SKM-1 treated with dmso at 0.1 percent for 144 hours (cell line): ENCODE measurements at regions not wholly inside any gene's neighbourhood (a gene's known extent, or its start where the extent isn't known, plus 50 kb on each side); places are given as distances from the start of the nearest gene placed in this dataset.

Experiments used
- DNase-seq: peaks from one replicate; lab custom pipeline; 2025; ENCODE audit not compliant: unreplicated experiment; lab: John Stamatoyannopoulos, UW

DNA sequence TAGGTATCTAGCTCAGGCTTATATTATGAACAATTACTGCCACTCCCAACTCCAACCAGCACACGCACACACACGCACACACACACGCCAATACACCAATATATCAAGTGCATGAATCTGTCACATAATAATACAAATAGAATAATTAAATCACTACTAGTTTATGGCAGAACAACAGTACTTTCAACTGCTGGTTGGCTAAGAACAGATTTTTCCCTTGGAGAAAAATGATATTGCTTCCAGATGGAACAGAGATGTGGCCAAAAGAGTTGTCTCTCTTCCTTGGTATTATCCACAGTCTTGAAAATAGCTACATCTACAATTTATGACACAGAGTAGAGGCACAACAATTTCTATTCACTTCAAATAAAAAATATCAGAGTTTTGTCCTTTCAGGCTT lies 538.3 kb upstream of the FAT3 start:
- DNase-seq: no peak

DNA sequence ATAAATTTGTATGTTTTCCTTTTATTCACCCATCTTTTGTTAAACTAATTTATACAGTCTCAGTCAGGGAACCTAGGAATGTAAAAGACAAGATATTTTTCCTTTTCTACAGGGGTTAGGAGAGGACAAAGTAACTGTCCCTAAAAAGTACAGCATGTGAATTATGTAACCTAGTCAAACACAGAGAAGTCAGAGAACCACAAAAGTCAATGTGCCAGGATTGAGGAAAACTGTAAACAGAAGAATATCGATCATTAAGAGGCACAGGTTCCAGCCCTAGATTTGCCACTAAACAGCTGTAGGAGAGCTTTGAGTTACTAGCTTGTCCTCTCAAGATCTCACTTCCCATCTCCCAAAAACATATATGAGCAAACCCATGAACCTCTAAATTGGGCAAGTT lies 550.9 kb upstream of the FAT3 start:
- DNase-seq: no peak

DNA sequence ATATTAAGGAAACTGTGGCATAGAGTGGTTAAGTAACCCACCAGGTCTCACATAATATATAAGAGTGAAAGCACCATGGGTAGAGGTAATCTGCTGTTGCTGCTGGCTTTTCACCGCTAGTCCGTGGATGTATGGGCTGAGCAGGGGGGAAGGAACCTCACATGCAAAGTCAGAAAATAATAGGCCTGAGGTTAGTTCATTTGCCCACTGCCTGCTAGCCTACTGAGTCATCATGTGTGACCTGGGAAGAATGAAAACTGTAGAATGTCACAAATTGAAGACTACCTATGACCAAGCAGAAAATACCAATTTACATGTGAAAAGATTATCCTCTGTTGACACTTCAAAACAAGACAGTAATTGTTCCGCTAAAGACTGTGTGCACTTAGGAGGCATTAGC lies 560.1 kb upstream of the FAT3 start:
- DNase-seq: no peak

DNA sequence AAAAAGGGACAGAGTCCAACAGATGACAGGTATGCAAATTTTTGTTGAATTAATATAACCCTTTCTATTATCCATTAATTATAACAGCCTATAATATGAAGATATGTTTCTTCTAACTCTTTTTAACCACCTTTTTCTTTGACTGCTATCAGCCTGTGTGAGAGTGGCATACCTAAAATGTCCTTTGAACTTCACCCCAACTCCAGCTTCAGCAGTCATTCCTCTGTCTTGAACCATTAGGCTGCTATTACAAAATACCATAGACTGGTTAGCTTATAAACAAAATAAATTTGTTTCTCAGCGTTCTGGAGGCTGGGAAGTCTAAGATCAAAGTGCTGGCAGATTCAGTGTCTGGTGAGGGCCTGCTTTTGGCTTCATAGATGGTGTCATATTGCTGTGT lies 564.6 kb upstream of the FAT3 start:
- no peak for DNase-seq

DNA sequence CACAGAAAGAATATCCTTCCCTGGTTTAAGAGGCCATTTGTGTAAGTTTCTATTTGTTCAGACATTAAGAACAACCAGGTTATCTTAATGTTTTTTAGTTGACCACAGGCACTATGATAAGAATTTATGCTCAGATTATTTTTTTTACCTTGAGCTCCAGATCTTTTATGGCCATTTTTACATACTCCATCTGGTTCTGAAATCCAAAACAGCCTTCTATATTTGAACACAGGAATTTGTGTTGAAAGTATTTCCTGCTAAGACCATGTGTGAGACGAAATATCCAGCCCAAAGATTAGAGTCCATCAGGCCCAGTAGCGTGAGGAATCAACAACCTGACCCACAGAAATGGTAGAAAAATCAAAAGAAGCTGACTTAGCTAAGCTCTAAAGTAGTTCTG lies 569.9 kb upstream of the FAT3 start:
- no peak for DNase-seq

DNA sequence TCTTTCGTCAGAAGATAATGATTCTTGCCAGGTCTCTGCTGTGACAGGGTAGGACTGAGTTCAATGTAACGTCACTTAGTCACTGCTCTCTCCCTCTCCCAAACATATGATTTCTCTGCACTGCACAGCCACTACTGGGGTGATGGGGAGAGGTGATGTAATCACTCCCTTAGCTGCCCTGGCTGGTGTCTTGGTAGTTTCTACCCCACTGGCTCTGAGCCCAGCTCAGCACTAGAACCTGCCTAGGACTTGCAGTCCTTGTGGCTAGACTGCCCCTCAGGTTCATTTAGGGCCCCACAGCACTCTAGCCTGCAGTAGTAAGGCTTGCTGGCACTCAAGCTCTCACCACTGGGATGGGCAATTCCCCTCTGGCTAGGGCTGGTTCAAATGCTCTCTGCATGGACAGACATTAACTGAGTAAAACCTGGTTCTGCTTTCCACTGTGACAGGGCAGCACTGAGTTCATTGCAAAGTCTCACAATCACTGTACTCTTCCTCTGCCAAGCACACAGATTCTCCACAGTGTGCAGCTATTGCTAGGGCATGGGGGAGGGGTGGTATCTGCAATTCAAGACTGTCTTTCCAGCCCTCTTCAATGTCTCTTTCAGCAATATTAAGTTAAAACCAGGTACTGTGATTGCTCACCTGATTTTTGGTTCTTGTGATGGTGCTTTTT lies 571.4 kb upstream of the FAT3 start:
- no peak for DNase-seq

DNA sequence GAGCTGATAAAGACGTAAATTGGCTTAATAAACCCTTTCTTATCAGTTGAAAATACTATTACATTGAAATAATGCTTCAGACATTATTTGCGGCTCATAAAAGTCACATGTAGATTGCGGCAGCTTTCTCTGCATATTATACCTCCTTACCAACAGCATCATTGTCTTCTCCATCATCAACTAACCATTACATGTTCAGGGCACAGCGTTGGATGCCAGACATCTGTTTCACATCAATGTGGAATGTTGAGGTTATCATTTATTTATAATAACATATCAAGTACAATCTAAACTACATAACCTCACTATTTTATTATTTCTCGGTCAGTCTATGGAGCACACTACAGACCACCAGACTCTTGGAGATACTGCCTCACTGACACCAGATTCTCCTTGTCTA lies 573.8 kb upstream of the FAT3 start:
- no peak for DNase-seq

DNA sequence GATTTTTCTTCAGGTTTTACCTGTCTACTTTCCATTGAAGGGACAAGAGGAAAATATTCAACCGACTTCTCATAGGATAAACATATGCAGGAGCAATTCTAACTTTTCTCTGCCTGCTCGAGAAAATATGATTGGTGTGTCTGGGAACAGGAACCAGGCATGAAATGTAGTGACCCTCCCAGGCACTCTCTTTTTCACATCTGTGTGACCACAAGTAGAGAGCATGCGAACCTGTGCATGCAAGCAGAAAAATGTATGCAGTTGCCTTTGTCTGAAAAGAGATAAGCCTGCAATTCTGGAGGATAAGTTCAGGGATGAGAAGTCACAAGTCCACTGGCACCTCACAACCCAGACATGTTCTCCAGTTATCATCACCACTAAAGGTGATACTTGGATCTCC lies 583.5 kb upstream of the FAT3 start:
- no peak for DNase-seq

DNA sequence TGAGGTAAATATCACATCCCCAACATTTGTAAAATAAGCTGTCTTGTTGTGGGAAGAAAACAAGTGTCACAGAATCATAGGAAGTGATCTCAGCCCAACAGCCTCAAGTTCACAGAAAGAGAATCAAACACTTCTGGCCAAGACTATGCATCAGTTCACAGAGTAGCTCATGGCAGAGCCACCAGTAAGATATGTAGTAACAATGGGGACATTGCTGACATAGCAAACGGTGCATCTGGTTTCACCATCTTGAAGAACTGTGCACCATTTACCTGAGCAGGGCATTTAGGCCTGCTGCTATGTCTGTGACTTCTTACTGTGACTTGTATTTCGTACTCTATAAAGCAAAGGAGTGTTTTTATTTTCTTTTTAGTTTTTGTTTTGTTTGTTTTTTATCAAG lies 585.3 kb upstream of the FAT3 start:
- DNase-seq: no peak

DNA sequence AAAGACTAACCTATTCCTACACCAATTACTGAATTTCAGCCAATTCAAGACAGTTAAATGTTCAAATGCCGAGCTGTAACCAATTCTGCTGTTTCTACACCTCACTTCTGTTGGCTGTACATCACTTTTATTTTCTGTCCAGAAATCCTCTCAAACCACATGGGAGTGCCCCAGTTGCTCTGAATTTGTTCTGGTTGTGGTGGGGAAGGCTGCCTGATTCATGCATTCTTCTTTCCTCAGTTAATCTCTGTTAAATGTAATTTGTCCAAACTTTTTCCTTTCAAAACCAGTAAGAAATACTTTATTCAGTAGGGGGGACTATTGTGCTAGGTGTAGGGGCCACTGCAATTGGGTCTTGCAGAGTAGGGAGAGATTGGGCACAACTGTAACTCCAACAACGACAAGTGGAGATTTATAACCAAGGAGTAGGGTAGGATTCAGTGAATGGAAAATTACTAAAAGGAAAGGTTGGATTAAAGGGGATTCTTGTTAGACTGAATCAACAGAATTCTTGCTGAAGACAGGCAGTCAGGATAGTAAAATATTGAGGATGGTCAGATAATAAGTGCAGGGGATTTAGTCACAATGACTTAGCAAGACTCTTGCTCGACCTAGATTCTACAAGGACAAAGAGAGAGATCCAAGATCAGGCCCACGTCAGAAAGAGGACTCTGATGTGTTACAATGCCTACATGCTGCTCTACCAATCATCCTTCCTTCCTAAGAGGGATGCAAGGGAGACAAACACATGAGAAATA lies 593.5 kb upstream of the FAT3 start:
- no peak for DNase-seq

DNA sequence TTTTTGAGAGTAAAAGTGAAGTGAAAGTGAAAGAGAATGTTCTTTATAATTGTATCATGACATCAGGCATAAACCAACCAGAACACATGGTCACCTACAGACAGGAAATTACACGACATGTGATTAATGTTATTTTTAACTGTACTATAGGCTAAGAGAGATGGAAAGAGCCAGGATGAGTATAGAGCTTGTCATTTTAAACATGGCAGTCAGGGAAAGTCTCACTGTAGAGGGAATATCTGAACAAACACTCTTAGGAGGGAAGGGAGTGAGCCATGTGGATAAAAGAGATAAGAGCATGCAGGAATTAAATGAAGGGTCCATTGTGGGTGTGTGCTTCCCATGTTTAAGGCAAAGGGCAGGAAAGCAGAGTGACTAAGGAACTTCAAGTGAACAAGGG lies 599.1 kb upstream of the FAT3 start:
- no peak for DNase-seq

DNA sequence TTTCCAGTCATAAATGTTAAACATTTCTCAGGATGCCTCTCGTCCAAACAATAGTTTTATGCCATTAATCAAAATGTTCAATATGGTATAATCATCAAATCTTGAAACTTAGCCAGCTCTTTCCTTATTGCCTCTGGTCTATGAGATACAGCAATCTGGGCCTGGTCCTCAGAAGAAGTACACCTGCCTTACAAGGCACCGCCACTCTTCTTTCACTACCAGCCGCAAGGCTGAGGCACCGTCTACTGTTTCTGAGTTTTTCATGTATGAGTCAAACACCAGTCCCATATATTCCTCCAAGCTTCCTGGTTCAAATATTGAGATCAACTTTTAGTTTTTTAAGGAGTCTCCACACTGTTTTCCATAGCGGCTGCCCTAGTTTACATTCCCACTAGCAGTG lies 600.6 kb upstream of the FAT3 start:
- no peak for DNase-seq

DNA sequence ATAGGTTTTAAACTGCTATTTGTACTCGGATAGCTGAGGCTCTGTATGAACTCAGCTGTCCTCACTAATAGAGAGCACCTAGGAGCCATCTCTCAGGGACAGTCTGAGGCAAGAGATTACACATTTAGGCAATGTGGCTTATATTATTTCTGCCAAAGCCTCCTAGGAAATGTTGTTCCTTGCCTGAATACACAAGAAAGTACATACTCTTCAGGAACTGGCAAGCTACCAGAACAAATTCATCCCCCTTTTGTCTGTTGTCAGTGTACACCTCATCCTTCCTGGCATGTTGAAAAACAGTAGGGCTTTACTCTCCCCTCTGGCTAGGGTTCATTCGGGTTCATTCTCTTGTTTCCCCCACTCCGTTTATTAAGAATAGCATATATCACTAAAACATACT lies 615.9 kb upstream of the FAT3 start:
- DNase-seq: no peak

DNA sequence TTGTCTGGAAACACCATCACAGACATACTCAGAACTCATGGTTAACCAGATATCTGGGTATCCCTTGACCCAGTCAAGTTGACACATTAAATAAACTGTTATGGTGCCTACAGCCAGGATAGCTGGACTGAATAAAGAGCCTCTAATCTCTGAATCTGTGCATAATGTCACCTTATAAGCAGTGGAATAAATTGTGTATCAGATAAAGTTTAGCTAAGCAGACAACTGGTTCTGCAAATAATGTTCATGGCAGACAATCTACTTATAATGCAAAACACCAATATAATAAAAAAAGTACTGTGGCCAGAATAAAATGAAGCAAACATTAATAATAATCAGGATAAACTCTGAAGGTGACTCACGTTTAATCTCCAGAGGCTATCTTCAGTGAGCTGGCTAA lies 628.5 kb upstream of the FAT3 start:
- no peak for DNase-seq

DNA sequence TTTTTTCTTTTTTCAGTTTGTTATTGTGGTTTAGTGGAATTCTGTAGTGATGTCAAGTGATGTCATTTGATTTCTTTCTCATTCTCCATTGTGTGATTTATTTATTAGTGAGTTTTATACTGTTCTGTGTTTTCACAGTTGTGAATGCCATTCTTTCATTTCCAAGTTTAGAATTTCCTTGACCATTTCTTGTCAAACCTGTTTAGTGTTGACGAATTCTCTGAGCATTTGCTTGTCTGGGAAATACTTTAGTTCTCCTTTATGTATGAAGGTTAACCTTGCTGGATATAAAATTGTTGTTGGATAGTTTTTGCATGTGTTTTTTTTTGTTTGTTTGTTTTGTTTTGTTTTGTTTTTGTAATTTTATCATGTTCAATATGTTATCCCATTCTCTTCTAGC lies 633.6 kb upstream of the FAT3 start:
- no peak for DNase-seq

DNA sequence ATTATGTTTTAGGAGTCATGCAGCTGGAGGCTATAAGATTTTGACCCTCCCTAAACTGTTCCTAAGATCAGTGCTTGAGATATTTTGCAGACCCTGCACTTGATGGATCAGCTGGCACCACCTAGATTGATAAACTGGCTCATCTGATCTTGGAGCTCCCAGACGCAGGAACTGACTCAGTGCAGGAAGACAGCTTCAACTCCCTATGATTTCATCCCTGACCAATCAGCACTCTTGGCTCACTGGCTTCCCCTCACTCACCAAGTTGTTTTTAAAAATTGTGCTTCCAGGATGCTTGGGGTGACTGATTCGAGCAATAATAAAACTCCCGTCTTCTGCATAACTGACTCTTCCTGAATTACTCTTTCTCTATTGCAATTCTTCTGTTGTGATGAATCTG lies 637.5 kb upstream of the FAT3 start:
- no peak for DNase-seq

DNA sequence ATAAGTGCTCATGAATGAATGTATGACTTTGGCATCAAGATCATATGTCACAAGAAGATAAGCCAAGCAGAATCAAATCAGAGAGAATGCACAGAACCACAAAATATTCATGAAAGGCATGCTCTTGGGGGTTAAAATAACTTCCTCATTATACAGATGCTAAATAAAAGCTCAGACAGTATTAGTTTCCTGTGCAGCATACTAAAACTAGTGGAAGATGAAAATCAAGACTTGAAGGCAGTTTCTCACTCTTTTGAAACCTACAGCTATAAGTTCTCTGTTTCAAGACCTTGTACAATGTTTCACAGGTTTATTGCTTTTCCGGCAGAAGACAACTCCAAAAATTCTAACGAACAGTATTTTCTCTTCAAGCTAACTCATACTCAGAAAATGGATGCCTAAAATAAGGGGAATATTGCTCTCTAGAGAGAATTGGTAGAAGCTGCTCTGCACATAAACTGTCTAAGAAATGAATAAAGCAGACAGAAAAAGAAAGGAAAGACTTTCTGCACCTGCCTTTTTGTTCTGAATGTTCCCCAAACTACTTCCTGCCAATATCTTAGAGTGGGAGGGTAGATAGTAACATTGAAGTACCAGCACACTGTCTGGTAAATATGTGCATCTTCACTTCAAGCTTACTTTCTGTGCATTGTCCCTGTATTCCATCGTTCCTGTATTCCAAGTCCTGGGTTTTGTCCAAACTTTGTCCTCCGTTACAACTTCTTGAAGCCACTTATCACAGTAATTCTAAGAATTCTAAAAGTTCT lies 639.4 kb upstream of the FAT3 start:
- DNase-seq: no peak

DNA sequence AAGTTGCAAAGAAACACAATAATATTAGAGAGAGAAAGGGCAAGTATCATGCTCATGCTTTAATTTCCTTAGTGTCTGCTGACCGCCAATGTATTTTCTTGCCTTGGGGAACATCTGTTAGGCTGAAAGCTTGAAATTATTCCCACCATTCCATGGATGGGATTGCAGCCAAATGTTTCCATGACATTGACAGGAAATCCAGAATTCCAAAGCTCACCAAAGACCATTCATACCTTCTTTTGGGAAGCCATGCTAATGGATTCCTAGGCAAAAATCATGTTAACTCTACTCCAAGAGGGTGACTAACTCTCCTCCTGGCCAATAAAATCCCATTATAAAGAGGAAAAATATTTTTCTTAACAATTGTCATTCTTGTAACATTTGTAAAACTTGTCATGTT lies 661.4 kb upstream of the FAT3 start:
- DNase-seq: no peak

DNA sequence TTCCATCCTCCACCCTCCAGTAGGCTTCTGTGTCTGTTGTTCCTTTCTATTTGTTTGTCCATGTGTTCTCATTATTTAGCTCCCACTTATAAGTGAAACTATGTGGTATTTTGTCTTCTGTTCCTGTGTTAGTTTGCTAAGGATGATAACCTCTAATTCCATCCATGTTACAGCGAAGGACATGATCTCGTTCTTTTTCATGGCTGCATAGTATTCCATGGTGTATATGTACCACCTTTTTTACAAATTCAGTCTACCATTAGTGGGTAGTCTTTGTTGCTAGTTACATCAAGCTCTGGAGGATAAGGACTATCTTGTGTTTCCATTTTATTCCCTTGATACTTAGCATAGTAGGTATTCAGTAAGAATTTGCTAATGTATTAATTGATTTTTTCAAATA lies 664.2 kb upstream of the FAT3 start:
- no peak for DNase-seq

DNA sequence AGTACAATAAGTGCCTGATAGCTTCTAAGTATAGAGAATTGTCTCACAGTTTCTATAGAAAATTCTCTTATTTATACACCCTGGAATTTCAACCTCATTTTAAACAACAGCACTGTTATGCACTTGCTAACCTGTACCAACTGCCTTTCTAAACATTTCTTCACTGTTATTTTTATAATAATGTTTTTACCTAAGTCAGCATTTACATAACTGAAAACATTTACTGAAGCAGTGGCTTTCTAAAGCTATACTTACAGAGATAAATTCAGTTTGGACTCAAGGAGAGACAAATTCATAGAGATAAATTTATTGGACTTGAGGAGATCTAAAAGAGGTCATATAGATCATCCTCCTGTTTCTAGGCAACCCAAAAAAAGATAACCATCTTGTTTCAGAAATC lies 686.6 kb upstream of the FAT3 start:
- DNase-seq: no peak

DNA sequence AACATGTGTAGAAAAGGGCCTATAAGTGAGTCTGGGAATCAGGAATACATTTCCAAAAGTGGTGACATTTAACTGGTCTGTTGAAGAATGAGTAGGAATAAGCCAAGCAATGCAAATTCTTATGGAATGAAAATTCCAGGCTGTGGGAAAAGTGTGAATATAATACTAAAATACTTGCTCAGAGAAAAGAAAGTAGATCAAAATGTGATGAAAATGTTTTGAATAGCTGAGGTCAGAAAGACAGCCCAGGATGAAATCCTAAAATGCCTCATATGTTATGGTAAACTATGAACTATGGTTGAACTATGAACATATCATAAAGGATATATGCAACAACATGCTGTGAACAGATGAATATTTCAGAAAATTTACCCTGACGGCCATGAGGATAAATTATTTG lies 688.3 kb upstream of the FAT3 start:
- DNase-seq: no peak

DNA sequence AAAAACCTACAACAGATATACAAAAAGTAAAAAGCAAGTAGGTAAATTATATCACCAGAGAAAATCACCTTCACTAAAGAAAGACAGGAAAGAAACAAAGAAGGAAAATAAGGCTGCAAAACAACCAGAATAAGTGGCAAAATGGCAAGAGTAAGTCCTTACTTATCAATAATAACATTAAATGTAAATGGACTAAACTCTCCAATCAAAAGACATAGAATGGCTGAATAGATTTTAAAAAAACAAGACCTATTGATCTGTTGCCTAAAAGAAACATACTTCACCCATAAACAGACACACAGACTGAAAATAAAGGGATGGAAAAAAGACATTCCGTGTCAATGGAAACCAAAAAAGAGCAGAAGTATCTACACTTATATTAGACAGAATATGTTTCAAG lies 695.7 kb upstream of the FAT3 start:
- no peak for DNase-seq
